Hematopoietic multipotent progenitor cell treated with erythropoietin and hydrocortisone succinate and interleukin-3 and kit ligand, for 4 days (in vitro differentiated cells): ENCODE measurements at regions not wholly inside any gene's neighbourhood (a gene's known extent, or its start where the extent isn't known, plus 50 kb on each side); places are given as distances from the start of the nearest gene placed in this dataset.
"Not testable (repeated sequence)": the region's sequence is repeated elsewhere in the genome, so short reads cannot be mapped to it uniquely, and the experiment has no call there.

Source experiments
- DNase-seq: peaks from one replicate; pipeline ENCODE4 v3.0.0-alpha.2; 2015

- DNase-seq, result no peak
Measured at GRCh38 chr1:38204698-38205097, 158.1 kb upstream of the POU3F1 start.

- DNase-seq, result peak; percentile 62
Measured at GRCh38 chr1:38203441-38203840, 156.8 kb upstream of the POU3F1 start.

GRCh38 chr1:38201431-38201830 lies 154.8 kb upstream of the POU3F1 start:
- DNase-seq, result no peak

GRCh38 chr1:38198621-38199020 lies 152.0 kb upstream of the POU3F1 start:
- peak; percentile 20 for DNase-seq

- no peak for DNase-seq
Measured at GRCh38 chr1:38198099-38198498, 151.5 kb upstream of the POU3F1 start.

GRCh38 chr1:38197312-38198061 lies 150.9 kb upstream of the POU3F1 start:
- no peak for DNase-seq

- no peak for DNase-seq
Measured at GRCh38 chr1:38194472-38194871, 147.9 kb upstream of the POU3F1 start.

GRCh38 chr1:38193040-38193439 lies 146.4 kb upstream of the POU3F1 start:
- no peak for DNase-seq

GRCh38 chr1:38191461-38191860 lies 144.9 kb upstream of the POU3F1 start:
- DNase-seq, result no peak

- DNase-seq, result peak; percentile 34
Measured at GRCh38 chr1:38190983-38191382, 144.4 kb upstream of the POU3F1 start.

- no peak for DNase-seq
Measured at GRCh38 chr1:38187552-38187951, 141.0 kb upstream of the POU3F1 start.

GRCh38 chr1:38186566-38186965 lies 140.0 kb upstream of the POU3F1 start:
- no peak for DNase-seq

GRCh38 chr1:38185913-38186312 lies 139.3 kb upstream of the POU3F1 start:
- no peak for DNase-seq

GRCh38 chr1:38183747-38184146 lies 137.2 kb upstream of the POU3F1 start:
- DNase-seq, result no peak

GRCh38 chr1:38183096-38183495 lies 136.5 kb upstream of the POU3F1 start:
- DNase-seq, result no peak

GRCh38 chr1:38180388-38180787 lies 133.8 kb upstream of the POU3F1 start:
- not testable (repeated sequence) for DNase-seq

- no peak for DNase-seq
Measured at GRCh38 chr1:38179483-38179882, 132.9 kb upstream of the POU3F1 start.

- no peak for DNase-seq
Measured at GRCh38 chr1:38178216-38178615, 131.6 kb upstream of the POU3F1 start.

GRCh38 chr1:38175121-38175520 lies 128.5 kb upstream of the POU3F1 start:
- no peak for DNase-seq

GRCh38 chr1:38173848-38174247 lies 127.3 kb upstream of the POU3F1 start:
- no peak for DNase-seq

- DNase-seq, result no peak
Measured at GRCh38 chr1:38173157-38173831, 126.7 kb upstream of the POU3F1 start.

- no peak for DNase-seq
Measured at GRCh38 chr1:38169121-38169520, 122.5 kb upstream of the POU3F1 start.

- DNase-seq, result no peak
Measured at GRCh38 chr1:38168365-38168764, 121.8 kb upstream of the POU3F1 start.

- no peak for DNase-seq
Measured at GRCh38 chr1:38166461-38166860, 119.9 kb upstream of the POU3F1 start.
